ENCODE measurements at regions not wholly inside any gene's neighbourhood (a gene's known extent, or its start where the extent isn't known, plus 50 kb on each side); places are given as distances from the start of the nearest gene placed in this dataset.

DNA sequence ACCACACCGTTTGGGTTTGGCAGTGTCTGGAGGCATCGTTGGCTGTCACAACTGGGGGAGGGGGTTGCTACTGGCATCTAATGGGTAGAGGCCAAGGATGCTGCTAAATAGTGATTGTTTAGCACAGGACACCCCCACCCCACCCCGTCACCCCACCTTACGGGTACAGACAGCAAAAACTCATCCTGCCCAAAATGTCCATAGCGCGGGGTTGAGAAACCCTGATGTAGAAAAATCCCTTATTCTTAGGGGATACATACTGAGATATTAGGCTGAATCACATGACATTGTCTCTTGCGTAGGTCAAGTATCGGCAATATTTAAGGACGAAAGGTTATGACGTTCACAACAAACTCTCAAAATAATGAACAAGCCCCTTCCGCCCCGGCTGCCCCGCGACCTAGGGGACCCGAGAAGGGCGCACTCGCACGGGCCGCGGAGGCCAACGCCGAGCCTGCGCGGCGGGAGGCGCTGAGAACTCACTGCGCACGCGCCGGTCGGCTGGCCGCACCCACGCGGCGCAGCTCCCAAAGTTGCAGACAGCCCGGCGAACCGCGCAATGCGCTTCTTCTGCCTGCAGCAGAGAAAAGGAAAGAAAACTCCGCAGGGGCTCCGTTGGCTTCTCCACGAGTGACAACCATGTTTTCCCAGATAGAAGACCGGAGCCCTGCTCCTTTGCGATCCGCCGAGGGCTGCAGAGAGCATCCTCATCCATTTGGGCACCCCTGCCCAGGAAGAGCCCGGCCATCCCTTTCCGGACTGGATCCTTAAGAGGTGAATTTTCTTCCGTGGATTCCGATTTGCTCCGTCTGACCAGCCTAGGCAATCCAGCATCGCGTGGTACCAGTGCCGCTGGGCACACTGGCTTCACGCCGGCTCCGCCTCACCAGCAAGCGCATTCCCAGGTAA, 136.8 kb upstream of the CCDC54 start:
- no peak for TF ChIP-seq SUZ12 (IDR thresholded peaks at IDR 0.05; ENCODE audit: extremely low read depth, insufficient read depth, insufficient read length)
- no peak for TF ChIP-seq ZNF274 (IDR thresholded peaks at IDR 0.05; ENCODE audit: low read depth, low read length)
